GM18499 (cell line): ENCODE measurements at regions not wholly inside any gene's neighbourhood (a gene's known extent, or its start where the extent isn't known, plus 50 kb on each side); places are given as distances from the start of the nearest gene placed in this dataset.
"Not testable (repeated sequence)": the region's sequence is repeated elsewhere in the genome, so short reads cannot be mapped to it uniquely, and the experiment has no call there.

ENCODE experiments used
- ATAC-seq: cut with Tn5 transposase; IDR thresholded peaks from one replicate; pipeline ENCODE4 v1.9.1; 2021; ENCODE audit warnings: moderate number of reproducible peaks; ENCODE audit not compliant: insufficient read depth, unreplicated experiment

DNA sequence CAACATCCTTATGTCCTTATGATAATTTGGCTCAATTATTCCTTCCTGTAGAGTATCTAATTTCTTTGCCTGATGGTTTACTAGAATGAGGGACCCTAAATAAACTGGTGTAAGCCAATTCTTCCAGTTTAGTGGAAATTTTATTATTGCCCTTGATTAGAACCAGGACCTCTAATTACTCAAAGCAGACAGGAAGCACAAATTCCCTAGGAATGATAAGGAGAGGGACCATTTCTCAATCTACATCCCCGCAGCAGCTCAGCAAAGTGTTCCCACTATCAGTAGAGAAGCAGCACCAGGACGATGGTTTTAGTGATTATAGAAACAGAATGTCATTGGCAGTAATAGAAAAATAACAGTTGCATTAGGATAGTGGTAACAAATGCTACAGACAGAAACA lies 97.1 kb downstream of the PLPPR4 start:
- no peak for ATAC-seq

DNA sequence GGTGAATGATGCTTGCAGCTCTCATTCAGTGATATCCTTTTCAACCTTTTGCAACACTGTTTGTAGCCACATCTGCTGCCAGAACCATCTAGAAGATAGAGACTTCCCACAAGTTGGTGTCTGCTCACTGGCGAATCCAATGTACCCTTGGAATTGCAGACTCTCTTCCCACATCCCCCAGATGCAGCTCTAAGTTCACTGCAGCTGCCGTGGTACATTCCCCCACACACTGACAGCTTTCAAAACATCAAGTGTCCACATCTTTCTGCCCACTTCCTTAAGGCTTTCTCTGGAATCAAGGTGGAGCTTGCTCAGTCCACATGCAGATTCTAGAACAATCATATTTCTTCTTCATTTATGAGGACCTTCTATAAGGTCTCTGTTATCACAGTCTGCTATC lies 99.2 kb downstream of the PLPPR4 start:
- ATAC-seq, result no peak

DNA sequence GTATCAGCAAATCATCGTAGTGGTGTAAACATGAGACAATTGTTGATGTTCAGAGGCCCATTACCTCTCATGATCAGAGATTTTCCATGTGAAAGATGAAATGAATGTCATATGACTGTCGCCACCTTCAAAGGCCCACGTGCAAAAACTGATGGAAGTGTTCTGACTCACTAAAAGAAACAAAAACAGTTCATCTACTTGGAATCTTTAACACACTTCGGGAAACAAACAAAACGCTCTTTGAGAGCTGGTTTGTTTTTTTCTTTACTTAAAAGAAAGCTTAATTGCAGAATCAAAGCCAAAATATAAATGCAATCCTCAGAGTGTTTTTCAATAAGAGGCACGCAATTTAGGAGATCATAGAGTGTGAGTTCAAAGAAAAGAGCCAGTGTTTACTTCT lies 100.8 kb downstream of the PLPPR4 start:
- no peak for ATAC-seq

DNA sequence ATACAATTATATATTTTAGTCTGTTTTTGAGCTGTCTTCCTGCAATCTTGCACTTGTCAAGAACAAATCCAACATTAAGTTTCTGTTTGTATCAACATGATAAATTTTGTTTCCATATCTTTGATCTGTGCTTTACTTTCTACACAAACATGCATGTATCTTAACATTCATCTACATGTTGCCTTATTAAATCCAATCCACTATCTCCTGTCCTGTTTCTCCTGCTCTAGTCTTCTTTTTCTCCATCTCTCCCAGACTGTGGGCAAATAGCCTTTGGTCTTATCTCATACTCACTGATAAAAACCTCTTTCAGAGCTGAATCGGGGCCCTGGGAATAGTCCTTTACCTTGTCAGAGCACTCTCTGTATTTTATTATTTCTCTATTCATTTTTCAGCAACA lies 101.3 kb downstream of the PLPPR4 start:
- ATAC-seq, result no peak

DNA sequence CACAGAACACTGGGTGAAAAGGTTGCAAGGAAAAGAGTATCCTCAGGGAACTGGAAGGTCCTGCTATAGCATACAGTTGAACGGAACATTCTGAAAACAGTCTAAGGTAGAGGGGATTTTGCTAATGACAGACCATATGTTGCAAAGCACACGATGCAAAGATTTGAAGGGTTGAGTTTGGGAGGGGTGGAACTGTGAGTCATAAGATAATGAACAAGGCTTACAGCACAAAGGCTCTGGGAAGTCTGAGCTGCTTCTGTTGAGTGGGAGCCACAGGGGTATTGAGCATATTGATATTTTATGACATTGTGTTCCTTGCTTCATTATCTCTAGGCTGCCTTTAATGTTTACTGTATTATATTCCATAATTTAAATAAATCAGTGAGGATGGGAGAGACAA lies 104.9 kb downstream of the PLPPR4 start:
- ATAC-seq, result no peak

DNA sequence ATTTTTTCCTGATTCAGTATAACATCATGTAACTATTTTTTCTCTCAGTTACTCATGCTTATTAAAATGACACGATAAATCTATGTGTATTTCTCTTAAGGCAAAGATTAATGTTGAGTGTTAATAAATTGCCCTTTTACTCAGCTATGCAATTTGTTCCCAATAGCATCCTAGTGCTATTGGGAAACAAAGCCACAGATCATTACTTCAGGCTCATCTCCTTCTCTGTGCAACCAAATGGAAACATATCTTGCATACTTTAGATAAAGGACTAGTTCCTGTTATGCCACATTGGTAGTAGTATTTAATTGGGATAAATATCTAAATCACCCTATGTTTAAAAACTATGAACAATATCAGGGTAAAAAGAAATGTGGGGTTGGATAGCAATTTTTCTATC lies 106.2 kb downstream of the PLPPR4 start:
- ATAC-seq, result no peak

DNA sequence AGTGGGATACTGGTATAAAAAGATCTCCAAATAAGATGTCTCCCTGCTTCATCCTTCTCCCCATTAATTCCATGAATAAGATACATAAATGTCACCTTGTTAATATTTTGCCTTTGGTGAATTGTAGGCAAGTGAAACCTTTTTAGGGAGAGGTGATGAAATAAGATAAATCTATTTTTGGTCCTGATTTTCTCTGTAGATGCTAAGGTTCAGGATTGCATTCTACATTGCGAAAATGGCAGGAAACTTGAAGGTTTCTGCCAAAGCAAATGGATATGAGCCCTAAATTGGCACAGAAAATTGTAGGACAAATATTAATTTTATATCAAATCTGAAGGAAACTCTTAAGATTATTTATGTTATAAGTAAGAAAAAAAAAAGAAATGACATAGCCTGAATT lies 107.1 kb downstream of the PLPPR4 start:
- no peak for ATAC-seq

DNA sequence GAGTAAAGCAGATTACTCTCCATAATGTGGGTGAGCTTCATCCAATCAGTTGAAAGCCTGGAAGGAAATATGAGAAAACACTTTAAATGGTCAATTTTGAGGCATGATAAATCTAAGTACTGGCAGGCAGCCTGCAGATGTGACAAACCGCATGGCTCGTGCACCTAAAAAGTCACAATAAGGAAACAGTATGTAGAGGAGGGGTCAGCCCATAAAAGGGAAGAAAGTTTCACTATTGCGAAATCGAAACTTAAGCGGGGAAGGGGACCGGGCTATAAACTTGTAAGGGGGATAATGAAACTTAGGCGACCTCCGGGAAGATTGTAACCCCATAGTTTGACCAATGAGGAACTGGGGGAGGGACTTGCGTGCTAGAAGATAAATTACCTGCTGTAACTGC lies 109.8 kb downstream of the PLPPR4 start:
- ATAC-seq, result no peak

DNA sequence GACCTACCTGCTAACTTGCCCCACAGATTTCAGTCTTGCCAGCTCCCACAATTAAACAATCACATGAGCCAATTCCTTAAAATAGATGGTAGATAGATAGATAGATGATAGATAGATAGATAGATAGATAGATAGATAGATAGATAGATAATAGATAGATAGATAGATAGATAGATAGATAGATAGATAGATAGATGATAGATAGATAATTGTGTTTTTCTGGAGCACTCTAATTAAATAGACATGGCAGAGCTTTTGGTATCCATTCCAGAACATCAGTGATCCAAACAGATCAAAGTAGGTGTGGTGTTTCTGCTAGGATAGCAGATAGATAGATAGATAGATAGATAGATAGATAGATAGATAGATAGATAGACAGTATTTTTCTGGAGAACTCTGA lies 110.4 kb downstream of the PLPPR4 start:
- not testable (repeated sequence) for ATAC-seq

DNA sequence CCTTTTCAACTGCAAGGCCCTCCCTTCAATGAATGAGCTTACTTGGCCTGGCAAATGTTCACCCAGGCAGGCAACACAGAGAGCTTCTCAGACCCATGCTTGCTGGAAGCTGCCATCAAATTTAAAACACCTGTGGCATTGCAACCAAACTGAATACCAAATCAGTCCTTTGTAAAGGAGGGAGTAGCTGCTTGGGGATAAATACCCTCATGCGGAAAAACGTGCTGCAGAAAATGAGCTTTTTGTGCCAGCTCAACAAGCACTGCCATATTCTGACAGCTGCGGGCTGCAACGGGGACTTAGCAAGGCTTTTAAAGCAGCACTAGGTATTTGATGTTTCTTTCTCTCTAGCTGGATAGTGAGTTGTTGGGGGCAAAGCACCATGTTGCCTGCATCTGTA lies 119.7 kb downstream of the PLPPR4 start:
- no peak for ATAC-seq

DNA sequence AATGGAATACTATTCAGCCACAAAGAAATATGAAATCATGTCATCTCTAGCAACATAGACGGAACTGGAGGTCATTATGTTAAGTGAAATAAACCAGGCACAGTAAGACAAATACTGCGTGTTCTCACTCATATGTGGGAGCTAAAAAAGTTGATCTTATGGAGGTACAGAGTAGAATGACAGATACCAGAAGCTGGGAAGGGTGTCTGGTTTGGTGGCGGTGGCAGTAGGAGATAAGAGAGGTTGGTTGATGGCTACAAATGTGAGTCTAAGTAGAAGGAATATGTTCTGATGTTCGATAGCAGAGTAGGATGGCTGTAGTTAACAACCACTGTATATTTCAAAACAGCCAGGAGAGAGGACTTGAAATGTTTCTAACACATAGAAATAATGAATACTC lies 121.6 kb downstream of the PLPPR4 start:
- ATAC-seq, result no peak

DNA sequence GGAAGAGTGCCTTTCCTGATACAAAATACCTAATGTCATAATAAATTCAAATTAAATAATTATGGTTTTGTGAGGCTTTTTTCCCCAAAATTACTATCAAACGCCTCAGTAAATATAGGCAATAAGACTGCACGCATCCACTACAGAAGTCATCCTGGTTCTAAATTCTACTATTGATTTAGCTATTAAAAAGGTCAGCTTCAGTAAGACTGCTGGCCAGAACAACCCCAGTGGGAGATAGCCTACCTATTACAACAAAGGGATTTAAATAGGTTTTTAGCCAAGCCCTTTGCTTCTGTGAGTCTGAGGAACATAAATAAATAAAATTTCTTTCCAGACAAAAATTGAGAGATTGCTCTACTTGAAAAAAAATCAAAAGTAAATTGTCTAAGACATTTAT lies 132.1 kb downstream of the PLPPR4 start:
- ATAC-seq, result no peak

DNA sequence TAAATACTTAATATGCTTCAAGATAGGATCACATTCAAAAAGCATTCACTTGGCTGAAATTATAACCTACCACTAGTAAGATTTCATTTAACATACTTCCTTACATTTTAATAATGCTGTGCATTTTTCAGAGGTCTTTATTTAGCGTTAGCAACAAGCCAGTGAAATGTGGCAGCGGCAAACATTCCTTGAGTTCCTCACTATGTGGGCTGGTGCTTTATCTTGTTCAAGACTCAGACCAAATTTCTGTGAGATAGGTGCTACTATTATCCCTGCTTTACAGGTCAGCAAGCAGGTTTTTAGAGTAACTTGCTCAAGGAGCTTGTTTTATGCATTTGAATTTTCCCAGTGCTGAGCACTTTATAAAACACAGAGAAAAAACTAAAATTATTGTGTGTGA lies 132.7 kb downstream of the PLPPR4 start:
- no peak for ATAC-seq

DNA sequence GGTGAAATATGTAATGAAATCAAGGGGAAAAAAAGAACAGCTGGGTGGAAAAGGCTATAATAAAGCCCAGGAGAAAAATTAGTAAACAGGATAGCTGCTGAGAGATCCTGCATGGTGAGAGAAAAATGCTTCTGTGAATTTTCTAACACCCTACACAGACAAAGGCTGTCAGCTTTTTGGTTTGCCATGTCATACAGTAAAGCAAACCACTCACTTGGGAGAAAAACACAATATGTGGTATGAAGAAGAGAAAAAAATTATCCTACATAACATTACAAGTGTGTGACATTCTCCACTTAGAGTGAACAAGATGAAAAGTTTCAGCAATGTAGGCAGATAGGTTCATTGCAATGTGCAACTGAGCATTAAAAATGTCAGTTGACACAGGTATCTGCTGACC lies 133.6 kb downstream of the PLPPR4 start:
- no peak for ATAC-seq

DNA sequence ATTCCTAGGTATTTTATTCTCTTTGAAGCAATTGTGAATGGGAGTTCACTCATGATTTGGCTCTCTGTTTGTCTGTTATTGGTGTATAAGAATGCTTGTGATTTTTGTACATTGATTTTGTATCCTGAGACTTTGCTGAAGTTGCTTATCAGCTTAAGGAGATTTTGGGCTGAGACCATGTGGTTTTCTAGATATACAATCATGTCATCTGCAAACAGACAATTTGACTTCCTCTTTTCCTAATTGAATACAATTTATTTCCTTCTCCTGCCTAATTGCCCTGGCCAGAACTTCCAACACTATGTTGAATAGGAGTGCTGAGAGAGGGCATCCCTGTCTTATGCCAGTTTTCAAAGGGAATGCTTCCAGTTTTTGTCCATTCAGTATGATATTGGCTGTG lies 137.3 kb downstream of the PLPPR4 start:
- not testable (repeated sequence) for ATAC-seq

DNA sequence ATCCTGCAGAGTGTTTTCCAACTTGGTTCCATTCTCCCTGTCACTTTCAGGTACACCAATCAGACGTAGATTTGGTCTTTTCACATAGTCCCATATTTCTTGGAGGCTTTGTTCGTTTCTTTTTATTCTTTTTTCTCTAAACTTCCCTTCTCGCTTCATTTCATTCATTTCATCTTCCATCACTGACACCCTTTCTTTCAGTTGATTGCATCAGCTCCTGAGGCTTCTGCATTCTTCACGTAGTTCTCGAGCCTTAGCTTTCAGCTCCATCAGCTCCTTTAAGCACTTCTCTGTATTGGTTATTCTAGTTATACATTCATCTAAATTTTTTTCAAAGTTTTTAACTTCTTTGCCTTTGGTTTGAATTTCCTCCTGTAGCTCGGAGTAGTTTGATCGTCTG lies 140.1 kb downstream of the PLPPR4 start:
- ATAC-seq, result not testable (repeated sequence)

DNA sequence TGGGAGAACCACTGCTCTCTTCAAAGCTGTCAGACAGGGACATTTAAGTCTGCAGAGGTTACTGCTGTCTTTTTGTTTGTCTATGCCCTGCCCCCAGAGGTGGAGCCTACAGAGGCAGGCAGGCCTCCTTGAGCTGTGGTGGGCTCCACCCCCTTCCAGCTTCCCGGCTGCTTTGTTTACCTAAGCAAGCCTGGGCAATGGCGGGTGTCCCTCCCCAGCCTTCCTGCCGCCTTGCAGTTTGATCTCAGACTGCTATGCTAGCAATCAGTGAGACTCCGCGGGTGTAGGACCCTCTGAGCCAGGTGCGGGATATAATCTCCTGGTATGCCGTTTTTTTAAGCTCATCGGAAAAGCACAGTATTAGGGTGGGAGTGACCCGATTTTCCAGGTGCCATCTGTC lies 141.0 kb downstream of the PLPPR4 start:
- ATAC-seq, result not testable (repeated sequence)

DNA sequence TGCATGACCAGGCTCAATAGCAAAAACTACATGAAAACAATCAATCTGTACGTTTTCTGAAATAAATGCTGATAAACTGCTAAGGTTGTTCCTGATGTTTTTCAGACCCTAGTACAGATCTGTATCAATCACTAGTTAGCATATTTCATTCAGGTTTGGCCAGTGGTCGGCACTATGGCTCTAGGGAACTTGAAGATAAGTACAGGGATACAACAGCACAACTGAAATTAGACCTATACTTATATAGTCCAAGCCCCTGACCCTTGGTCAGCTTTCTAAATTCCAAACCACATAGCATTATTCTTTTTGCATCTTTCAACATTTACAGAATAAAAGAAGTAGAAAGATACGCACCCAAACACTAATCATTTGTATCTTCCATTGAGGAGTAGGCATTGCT lies 142.7 kb downstream of the PLPPR4 start:
- no peak for ATAC-seq

DNA sequence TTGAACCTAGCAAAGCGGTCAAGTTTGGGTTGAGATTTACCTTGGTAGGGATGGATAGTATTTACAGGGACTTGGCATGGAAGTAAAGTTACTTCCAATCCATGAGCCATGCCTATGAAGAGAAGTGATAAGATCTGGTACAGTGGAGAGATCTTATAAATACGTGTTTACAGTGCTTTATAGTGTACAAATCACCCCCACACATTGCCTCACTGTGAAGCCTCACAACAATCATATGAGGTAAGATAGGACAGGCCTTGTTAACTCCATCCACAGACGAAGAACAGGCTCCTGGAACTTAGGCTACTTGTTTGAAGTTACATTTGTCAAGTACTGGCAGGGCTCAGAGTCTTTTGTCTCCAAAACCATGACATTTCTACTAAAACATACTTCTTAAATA lies 159.8 kb downstream of the PLPPR4 start:
- ATAC-seq, result no peak

DNA sequence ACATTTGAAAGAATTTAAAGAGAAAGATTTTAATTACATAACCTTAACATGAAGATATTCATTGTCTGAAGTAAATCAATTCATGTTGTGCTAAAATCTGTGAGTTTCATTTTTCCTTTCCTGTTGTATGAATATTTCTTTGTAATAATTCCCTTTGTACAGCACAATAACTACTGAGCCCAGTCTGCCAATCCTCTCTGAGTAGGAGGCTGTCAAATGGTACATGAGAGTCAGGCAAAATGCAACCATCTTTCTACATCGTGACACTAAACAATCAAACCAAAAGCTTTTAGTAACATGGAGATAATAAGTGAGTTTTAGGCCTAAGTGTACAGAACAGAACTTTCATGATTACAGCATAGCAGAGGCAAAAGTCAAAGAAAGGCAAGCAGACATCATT lies 165.5 kb downstream of the PLPPR4 start:
- ATAC-seq, result no peak

DNA sequence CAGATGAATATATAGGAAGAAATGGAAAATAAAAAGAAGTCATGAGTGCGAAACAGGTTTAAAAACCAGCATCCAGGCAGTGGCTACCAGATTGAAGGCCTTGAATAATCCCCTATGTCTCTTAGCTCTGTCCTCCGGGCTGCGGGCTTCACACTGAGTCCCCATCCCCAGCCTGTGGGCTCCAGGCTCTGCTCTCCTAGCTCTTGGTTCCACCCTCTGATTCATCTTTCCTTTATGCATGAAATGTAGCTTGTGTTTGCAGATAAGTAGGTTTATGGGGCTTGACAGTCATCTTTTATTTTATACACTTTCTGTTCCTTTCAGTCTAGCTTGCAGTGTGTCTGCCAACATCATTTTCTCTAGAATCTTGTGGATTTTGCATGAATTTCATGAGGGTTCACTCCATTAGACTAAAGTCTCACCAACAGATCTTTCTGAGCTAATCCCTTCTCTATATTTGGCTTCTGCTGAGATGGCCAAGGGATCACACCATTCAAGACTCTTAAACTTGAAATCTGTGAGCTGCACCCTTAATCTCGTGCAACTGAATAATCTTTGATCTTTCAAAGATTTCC lies 174.5 kb downstream of the PLPPR4 start:
- ATAC-seq, result no peak

DNA sequence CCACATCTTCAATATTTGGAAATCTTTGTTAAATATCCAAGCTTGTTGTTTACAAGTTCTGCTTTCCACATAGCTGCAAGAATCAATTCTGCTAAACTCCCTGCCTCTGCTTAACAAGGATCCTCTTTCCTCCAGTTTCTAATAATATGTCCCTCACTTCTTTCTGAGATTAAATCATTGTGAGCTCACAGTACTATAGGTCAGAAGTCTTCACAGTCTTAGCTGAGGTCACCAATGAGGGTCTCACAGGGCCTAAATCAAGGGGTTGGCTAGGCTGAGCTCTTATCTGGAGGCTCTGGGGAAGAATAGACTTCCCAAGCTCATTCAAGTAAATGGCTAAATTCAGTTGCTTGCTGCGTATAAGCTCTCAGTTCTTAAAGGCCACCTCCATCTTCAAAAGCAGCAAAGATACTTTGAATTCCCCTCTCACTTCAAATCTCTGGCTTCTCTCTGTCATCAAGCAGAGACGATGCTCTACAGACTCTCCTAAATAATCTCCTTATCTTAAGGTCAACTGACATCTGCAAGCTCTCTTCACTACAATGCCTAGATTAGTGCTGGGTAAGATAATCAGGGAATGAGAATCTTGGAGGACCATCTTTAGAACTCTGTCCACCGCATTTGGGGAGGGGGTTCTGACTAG lies 175.3 kb downstream of the PLPPR4 start:
- ATAC-seq, result no peak
